ENCODE measurements at regions not wholly inside any gene's neighbourhood (a gene's known extent, or its start where the extent isn't known, plus 50 kb on each side); places are given as distances from the start of the nearest gene placed in this dataset.

DNA sequence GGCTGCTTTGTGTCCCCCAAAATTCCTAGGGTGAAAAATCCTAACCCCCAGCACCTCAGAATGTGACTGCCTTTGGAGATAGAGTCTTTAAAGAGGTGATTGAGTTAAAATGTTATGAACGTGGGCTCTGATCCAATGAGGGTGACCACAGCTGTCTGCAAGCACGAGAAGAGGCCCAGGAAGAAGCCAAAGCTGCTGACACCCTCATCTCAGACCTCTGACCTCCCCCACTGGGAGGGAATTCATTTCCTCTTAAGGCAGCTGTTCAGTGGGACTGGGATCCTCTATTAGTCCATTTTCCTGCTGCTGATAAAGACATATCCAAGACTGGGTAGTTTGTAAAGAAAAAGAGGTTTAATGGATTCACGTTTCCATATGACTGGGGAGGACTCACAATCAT, 544.4 kb downstream of the DCDC2C start:
- DNase-seq (ENCODE audit: low read depth, low spot score): no peak
- H3K4me3 ChIP-seq (ENCODE audit: low read depth, low read length): no peak overlapping the region
- ChIA-PET POLR2A (no interaction called here), CTCF (no interaction called here)
- TF ChIP-seq, protein P1, sequence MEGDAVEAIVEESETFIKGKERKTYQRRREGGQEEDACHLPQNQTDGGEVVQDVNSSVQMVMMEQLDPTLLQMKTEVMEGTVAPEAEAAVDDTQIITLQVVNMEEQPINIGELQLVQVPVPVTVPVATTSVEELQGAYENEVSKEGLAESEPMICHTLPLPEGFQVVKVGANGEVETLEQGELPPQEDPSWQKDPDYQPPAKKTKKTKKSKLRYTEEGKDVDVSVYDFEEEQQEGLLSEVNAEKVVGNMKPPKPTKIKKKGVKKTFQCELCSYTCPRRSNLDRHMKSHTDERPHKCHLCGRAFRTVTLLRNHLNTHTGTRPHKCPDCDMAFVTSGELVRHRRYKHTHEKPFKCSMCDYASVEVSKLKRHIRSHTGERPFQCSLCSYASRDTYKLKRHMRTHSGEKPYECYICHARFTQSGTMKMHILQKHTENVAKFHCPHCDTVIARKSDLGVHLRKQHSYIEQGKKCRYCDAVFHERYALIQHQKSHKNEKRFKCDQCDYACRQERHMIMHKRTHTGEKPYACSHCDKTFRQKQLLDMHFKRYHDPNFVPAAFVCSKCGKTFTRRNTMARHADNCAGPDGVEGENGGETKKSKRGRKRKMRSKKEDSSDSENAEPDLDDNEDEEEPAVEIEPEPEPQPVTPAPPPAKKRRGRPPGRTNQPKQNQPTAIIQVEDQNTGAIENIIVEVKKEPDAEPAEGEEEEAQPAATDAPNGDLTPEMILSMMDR (IDR thresholded peaks at IDR 0.05; ENCODE audit: insufficient read depth, low read length, missing control alignments): no peak

DNA sequence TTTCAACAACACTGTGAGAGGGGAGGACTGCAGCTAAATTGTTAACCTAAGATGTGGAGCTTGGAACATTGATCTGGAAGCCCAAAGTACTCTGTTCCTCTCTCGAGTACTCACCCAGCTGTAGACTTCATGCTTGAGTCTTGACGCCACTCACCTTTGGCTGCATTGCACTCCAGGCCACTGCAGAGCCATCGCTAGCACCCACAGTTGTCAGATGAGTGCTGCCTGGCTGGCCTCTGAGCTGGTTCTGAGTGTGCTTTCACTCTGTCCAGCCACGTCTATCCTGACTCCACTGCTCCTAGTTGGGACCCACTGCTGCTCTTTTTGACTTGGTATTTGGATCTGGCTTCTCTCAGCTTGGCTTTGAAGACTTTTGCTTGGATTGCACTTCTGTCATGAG, 552.1 kb downstream of the DCDC2C start:
- CTCF ChIA-PET: no interaction called here
- TF ChIP-seq, protein P1 (IDR thresholded peaks at IDR 0.05; ENCODE audit: insufficient read depth, low read length, missing control alignments): no peak
- POLR2A ChIA-PET: no interaction called here
- no peak overlapping the region for H3K4me3 ChIP-seq (ENCODE audit: low read depth, low read length)
- DNase-seq (ENCODE audit: low read depth, low spot score): no peak

DNA sequence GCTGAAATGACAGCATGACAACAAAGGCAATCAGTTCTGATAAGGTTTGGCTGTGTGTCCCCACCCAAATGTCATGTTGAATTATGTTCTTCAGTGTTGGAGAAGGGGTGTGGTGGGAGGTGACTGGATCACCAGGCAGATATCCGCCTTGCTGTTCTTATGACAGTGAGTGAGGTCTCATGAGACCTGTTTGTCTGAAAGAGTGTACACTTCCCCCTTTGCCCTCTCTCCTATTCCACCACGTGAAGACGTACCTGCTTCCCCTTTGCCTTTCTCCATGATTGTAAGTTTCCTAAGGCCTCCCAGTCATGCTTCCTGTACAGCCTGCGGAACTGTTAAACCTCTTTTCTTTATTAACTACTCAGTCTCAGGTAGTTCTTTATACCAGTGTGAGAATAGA, 553.0 kb downstream of the DCDC2C start:
- TF ChIP-seq, protein P1 (IDR thresholded peaks at IDR 0.05; ENCODE audit: insufficient read depth, low read length, missing control alignments): no peak
- CTCF ChIA-PET: no interaction called here
- H3K4me3 ChIP-seq (ENCODE audit: low read depth, low read length): no peak overlapping the region
- DNase-seq (ENCODE audit: low read depth, low spot score): no peak
- POLR2A ChIA-PET: no interaction called here

DNA sequence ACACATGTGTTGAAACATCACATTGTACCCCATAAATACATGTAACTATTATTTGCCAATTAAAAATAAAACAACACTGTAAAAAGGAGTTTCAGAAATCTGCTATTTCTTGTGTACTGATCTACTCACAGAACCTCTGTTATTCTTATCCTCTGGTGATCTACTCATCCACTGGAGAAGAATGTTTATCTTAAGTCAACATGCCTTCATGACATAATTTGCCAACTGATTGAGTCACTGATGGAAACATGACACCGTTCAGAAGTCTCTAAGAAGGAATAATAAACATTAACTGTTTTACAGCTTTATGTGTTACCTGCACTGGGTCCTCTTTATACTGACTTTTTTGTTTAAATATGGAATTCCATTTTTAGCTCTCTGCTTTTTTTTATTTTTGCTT, 555.2 kb downstream of the DCDC2C start:
- DNase-seq (ENCODE audit: low read depth, low spot score): no peak
- TF ChIP-seq, protein P1 (IDR thresholded peaks at IDR 0.05; ENCODE audit: insufficient read depth, low read length, missing control alignments): no peak
- CTCF ChIA-PET: no interaction called here
- POLR2A ChIA-PET: no interaction called here
- no peak overlapping the region for H3K4me3 ChIP-seq (ENCODE audit: low read depth, low read length)

DNA sequence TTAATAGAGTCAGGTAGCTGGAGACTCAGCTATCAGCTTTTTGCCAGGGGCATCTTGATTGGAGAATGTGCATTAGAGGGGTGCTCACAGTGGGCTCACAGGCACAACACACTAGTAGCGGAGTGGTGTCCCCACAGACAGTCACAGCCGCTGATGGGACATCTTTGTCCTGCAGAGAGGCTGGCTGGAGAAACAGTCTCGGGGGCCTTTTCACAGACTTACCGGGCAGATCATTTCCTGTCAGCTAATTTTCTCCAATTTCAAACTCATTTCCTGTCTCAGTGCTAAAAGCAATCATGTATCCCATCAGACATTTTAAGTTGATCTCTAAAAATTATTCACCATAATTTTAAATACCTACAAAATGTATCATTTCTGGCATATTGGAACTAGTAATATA, 562.6 kb downstream of the DCDC2C start:
- CTCF ChIA-PET: no interaction called here
- POLR2A ChIA-PET: no interaction called here
- H3K4me3 ChIP-seq (ENCODE audit: low read depth, low read length): no peak overlapping the region
- TF ChIP-seq, protein P1 (IDR thresholded peaks at IDR 0.05; ENCODE audit: insufficient read depth, low read length, missing control alignments): no peak
- no peak for DNase-seq (ENCODE audit: low read depth, low spot score)

DNA sequence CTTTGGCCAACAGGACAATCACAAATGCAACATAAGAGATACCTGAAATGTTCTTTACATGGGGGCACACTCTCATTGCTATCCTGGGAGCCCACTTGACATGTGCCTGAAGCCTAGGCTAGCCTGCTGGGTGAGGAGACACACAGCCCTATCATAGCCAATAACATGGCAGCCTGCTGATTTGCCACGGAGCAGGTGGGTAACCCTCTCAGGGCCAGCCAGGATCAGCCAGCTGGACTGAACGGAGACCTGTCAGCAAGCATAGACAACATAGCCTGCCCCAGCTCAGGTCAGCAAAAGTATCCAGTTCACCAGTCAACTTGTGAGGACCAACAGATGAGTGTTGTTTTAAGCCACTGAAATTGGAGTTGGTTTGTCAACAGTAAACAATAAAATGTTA, 566.5 kb downstream of the DCDC2C start:
- ChIA-PET CTCF (no interaction called here), POLR2A (no interaction called here)
- no peak for DNase-seq (ENCODE audit: low read depth, low spot score)
- TF ChIP-seq, protein P1 (IDR thresholded peaks at IDR 0.05; ENCODE audit: insufficient read depth, low read length, missing control alignments): no peak
- H3K4me3 ChIP-seq (ENCODE audit: low read depth, low read length): no peak overlapping the region

Measured in AG04449 (cell line).